MM.1S (cell line): ENCODE measurements at regions not wholly inside any gene's neighbourhood (a gene's known extent, or its start where the extent isn't known, plus 50 kb on each side); places are given as distances from the start of the nearest gene placed in this dataset.

Source experiments
- CTCF ChIP-seq: fragments of 300-600 bp; sonication (generic); IDR thresholded peaks from 2 replicates; pipeline ENCODE4 v1.5.1; 2016; ENCODE audit warnings: antibody characterized with exemption, low read length, mixed read lengths
- EZH2 ChIP-seq: fragments of 300-600 bp; sonication (generic); optimal IDR thresholded peaks from 2 replicates; pipeline ENCODE3; 2017; ENCODE audit warnings: low read depth, mild to moderate bottlenecking, antibody characterized with exemption, low read length, mixed read lengths
- EZH2phosphoT487 ChIP-seq: fragments of 300-600 bp; sonication (generic); IDR thresholded peaks from 2 replicates; pipeline ENCODE4 v1.6.1; 2018; ENCODE audit warnings: antibody characterized with exemption, low read length

DNA sequence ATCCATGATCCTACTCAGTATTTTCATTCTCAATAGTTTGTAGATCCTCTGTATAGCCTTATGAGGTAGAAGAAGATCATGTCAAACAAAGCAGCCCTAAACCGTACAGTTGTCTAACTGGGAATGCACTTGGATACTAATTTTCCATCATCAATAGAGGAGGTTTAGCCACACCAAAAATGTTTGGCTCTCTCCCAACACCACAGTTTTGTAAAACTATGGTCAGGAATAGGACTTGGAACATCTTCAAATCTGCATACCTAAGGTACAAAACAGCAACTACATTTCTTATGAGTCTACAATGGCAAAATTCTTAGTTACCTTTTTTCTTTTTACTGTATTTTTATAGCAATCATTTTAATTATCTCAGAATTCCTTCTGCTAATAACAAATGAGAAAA lies 1001.6 kb downstream of the ROBO2 start:
- TF ChIP-seq CTCF (no peak), EZH2phosphoT487 (no peak), EZH2 (no peak)
